HepG2 (cell line): ENCODE measurements at regions not wholly inside any gene's neighbourhood (a gene's known extent, or its start where the extent isn't known, plus 50 kb on each side); places are given as distances from the start of the nearest gene placed in this dataset.

Experiments
- ATAC-seq: fragments of 200-7000 bp; cut with Tn5 transposase; 3 replicates; pipeline ENCODE4 v1.9.1; 2020; ENCODE audit warnings: mild to moderate bottlenecking, moderate library complexity
- BruUV-seq: library from RNA; stranded (reverse); fragments of 400-500 nt; replicated peaks from 2 replicates; lab custom pipeline; 2021; lab: Mats Ljungman, UMichigan
- CTCF ChIA-PET: fragments of 300-600 bp; formaldehyde crosslinking; extraction: SDS; loops from one replicate; lab custom pipeline; 2021; ENCODE audit warnings: low total read pairs, inconsistent platforms, low intra/inter-chr PET ratio; lab: Yijun Ruan, JAX
- POLR2A ChIA-PET: fragments of 350-600 bp; sonication (Branson Sonifier 250); formaldehyde crosslinking; loops from one replicate; lab custom pipeline; 2020; ENCODE audit warnings: antibody characterized with exemption, inconsistent platforms; lab: Yijun Ruan, JAX
- DNase-seq: peaks from one replicate; pipeline ENCODE4 v3.0.0-alpha.2; 2015; ENCODE audit warnings: low spot score
- FAIRE-seq: peaks from 3 replicates; lab custom pipeline; 2011; peaks lifted over from hg19 to GRCh38; lab: Jason Lieb, UNC
- H2AFZ ChIP-seq: one replicate; pipeline ENCODE4 v1.6.1; 2011; ENCODE audit warnings: low read length, inconsistent platforms
- H3K27ac ChIP-seq: fragments of 300-600 bp; 3 replicates; pipeline ENCODE4 v1.8.0; 2011; ENCODE audit warnings: mixed run types, mild to moderate bottlenecking, mixed read lengths, low read length, inconsistent platforms; ENCODE audit not compliant: insufficient read depth; ENCODE audit errors: extremely low read length
- H3K27me3 ChIP-seq, 2 experiments: fragments of 200-600 bp in 1 of 2; 2 replicates in 1 of 2; 3 replicates in 1 of 2; pipeline versions ENCODE4 v1.6.0 to v1.8.0; 2011; ENCODE audit warnings: low read length in 2 of 2, mild to moderate bottlenecking in 2 of 2, moderate library complexity in 2 of 2, inconsistent platforms in 1 of 2; ENCODE audit not compliant: insufficient read depth in 2 of 2, control insufficient read depth in 1 of 2
- H3K36me3 ChIP-seq, 2 experiments: fragments of 200-600 bp in 1 of 2; replicated peaks in 1 of 2; 2 replicates in 1 of 2; 3 replicates in 1 of 2; pipeline versions ENCODE4 v1.5.1 to v1.8.0; 2011; ENCODE audit warnings: low read length in 2 of 2, inconsistent platforms in 1 of 2; ENCODE audit not compliant: insufficient read depth in 2 of 2, control insufficient read depth in 1 of 2
- H3K4me1 ChIP-seq: 2 replicates; pipeline ENCODE4 v1.5.1; 2012; ENCODE audit warnings: low read length, inconsistent platforms; ENCODE audit not compliant: insufficient read depth
- H3K4me2 ChIP-seq: 2 replicates; pipeline ENCODE4 v1.6.0; 2011; ENCODE audit warnings: low read depth, low read length, inconsistent platforms
- H3K4me3 ChIP-seq, 3 experiments: fragments of 200-600 bp in 1 of 3; sonication (generic), shearing (Covaris generic) in 1 of 3; replicated peaks in 1 of 3; 2 replicates each; pipeline ENCODE4 v1.5.1; 2011 to 2016; ENCODE audit warnings: low read length in 3 of 3, inconsistent platforms in 2 of 3, low read depth in 2 of 3, mild to moderate bottlenecking in 2 of 3, control low read depth in 1 of 3, mixed read lengths in 1 of 3; ENCODE audit not compliant: insufficient read depth in 1 of 3
- H3K79me2 ChIP-seq: one replicate; pipeline ENCODE4 v1.6.1; 2011; ENCODE audit warnings: low read length, inconsistent platforms; ENCODE audit not compliant: insufficient read depth
- H3K9ac ChIP-seq: 2 replicates; pipeline ENCODE4 v1.6.0; 2011; ENCODE audit warnings: mild to moderate bottlenecking, low read depth, low read length, inconsistent platforms; ENCODE audit not compliant: insufficient read depth
- H3K9me3 ChIP-seq: 2 replicates; pipeline ENCODE4 v1.5.1; 2012; ENCODE audit warnings: mild to moderate bottlenecking, low read length
- H4K20me1 ChIP-seq: 2 replicates; pipeline ENCODE4 v1.6.0; 2011; ENCODE audit warnings: inconsistent platforms, mild to moderate bottlenecking, low read length, moderate library complexity; ENCODE audit not compliant: insufficient read depth
- CBFB ChIP-seq: sonication (generic); formaldehyde crosslinking; IDR thresholded peaks from 2 replicates; pipeline ENCODE4 v1.4.0; 2020; ENCODE audit warnings: missing genetic modification reagents
- CBX5 ChIP-seq: sonication (generic); formaldehyde crosslinking; IDR thresholded peaks from 2 replicates; pipeline ENCODE4 v1.4.0; 2020; ENCODE audit warnings: missing genetic modification reagents, borderline replicate concordance
- GZF1 ChIP-seq: sonication (generic); formaldehyde crosslinking; IDR thresholded peaks from 2 replicates; pipeline ENCODE4 v1.5.1; 2020; ENCODE audit warnings: mild to moderate bottlenecking, missing genetic modification reagents
- HMG20B ChIP-seq: conservative IDR thresholded peaks from 2 replicates; pipeline ENCODE4 v1.6.1; 2016; ENCODE audit warnings: missing genetic modification reagents, missing compliant biosample characterization
- IRF2 ChIP-seq: IDR thresholded peaks from 2 replicates; pipeline ENCODE4 v1.6.1; 2018; ENCODE audit warnings: missing genetic modification reagents, missing compliant biosample characterization
- PHF21A ChIP-seq: sonication (generic); formaldehyde crosslinking; IDR thresholded peaks from 2 replicates; pipeline ENCODE4 v1.5.0; 2020; ENCODE audit warnings: mild to moderate bottlenecking, missing genetic modification reagents
- REL ChIP-seq: sonication (generic); formaldehyde crosslinking; conservative IDR thresholded peaks from 2 replicates; pipeline ENCODE4 v1.8.0; 2022; ENCODE audit warnings: mild to moderate bottlenecking, missing genetic modification reagents, moderate library complexity
- TSC22D2 ChIP-seq: sonication (generic); formaldehyde crosslinking; IDR thresholded peaks from 2 replicates; pipeline ENCODE4 v1.5.1; 2020; ENCODE audit warnings: missing genetic modification reagents, mild to moderate bottlenecking, borderline replicate concordance
- ZKSCAN1 ChIP-seq: fragments of 150-350 bp; IDR thresholded peaks from 2 replicates; pipeline ENCODE4 v1.6.1; 2014; ENCODE audit warnings: low read length
- ZNF232 ChIP-seq: sonication (generic); formaldehyde crosslinking; IDR thresholded peaks from 2 replicates; pipeline ENCODE4 v1.4.0; 2020; ENCODE audit warnings: missing genetic modification reagents, borderline replicate concordance
- ZNF329 ChIP-seq: sonication (generic); formaldehyde crosslinking; IDR thresholded peaks from 2 replicates; pipeline ENCODE4 v1.9.0; 2021; ENCODE audit warnings: low read depth, mild to moderate bottlenecking, missing genetic modification reagents
- ZNF383 ChIP-seq: sonication (generic); formaldehyde crosslinking; IDR thresholded peaks from 2 replicates; pipeline ENCODE4 v1.4.0; 2020; ENCODE audit warnings: missing genetic modification reagents, mild to moderate bottlenecking, borderline replicate concordance
- ZNF407 ChIP-seq: sonication (generic); formaldehyde crosslinking; IDR thresholded peaks from one replicate; pipeline ENCODE4 v1.5.1; 2020; ENCODE audit warnings: mild to moderate bottlenecking, missing genetic modification reagents; ENCODE audit errors: not compliant biosample characterization
- ZNF501 ChIP-seq: sonication (generic); formaldehyde crosslinking; IDR thresholded peaks from 2 replicates; pipeline ENCODE4 v1.5.1; 2020; ENCODE audit warnings: mild to moderate bottlenecking, moderate library complexity, missing genetic modification reagents
- ZNF589 ChIP-seq: sonication (generic); formaldehyde crosslinking; conservative IDR thresholded peaks from 2 replicates; pipeline ENCODE4 v1.8.0; 2022; ENCODE audit warnings: mild to moderate bottlenecking, moderate library complexity, missing genetic modification reagents
- ZNF773 ChIP-seq: sonication (generic); formaldehyde crosslinking; IDR thresholded peaks from 2 replicates; pipeline ENCODE4 v1.4.0; 2020; ENCODE audit warnings: missing genetic modification reagents, borderline replicate concordance
- ZNF879 ChIP-seq: sonication (generic); formaldehyde crosslinking; IDR thresholded peaks from 2 replicates; pipeline ENCODE4 v1.8.1; 2023; ENCODE audit warnings: missing genetic modification reagents
- WGBS: methylation state at CpG from one replicate; pipeline ENCODE4 v1.1.6; 2017; ENCODE audit warnings: low lambda C conversion rate; 5-methylcytosine and 5-hydroxymethylcytosine counted together
- in situ Hi-C: cut with HindIII; loops from 2 replicates; pipeline ENCODE4 v1.10.0; 2017; ENCODE audit warnings: low pct_unique_long_range_greater_than_20kb; ENCODE audit not compliant: extremely low pct_ligation_motif_present
- intact Hi-C: fragments of 100-400 bp; cut with micrococcal nuclease; formaldehyde crosslinking; loops from one replicate; pipeline ENCODE4 v1.10.0; 2022; ENCODE audit not compliant: unreplicated experiment

GRCh38 chr20:61139031-61139430, 113.0 kb upstream of the CDH4 start:
- BruUV-seq: no TSS peak
- Histone ChIP-seq H3K27ac (no peak overlapping the region), H3K79me2 (no peaks in the 10 kb centered on the region), H2AFZ (no peak overlapping the region), H3K9ac (no peak overlapping the region), H3K27me3 (peaks cover 3 to 27% of the 10 kb centered on the region in 2 experiments; a peak in 4 of 5 replicates), H3K36me3 (no peaks in the 10 kb centered on the region), H3K4me3 (no peak overlapping the region), H3K4me1 (no peaks in the 10 kb centered on the region), H3K9me3 (no peaks in the 10 kb centered on the region), H4K20me1 (no peaks in the 10 kb centered on the region), H3K4me2 (no peak overlapping the region)
- no peak for DNase-seq
- POLR2A ChIA-PET: no interaction called here
- intact Hi-C loops: no loop called here
- WGBS: 12% methylated on average over 4 of the region's 4 CpGs
- FAIRE-seq: no peak
- in situ Hi-C loops: no loop called here
- TF ChIP-seq ZNF232 (CRISPR knock-in tag) (no peak), ZNF329 (CRISPR knock-in tag) (no peak), GZF1 (no peak), TSC22D2 (CRISPR knock-in tag) (no peak), ZNF383 (no peak), HMG20B (no peak), ZNF879 (CRISPR knock-in tag) (no peak), CBFB (CRISPR knock-in tag) (no peak), ZNF589 (CRISPR knock-in tag) (no peak), ZNF773 (CRISPR knock-in tag) (no peak), CBX5 (CRISPR knock-in tag) (no peak), ZNF501 (no peak), ZNF407 (no peak), REL (CRISPR knock-in tag) (no peak), ZKSCAN1 (no peak), PHF21A (no peak), IRF2 (no peak)
- CTCF ChIA-PET: no interaction called here
- ATAC-seq: no peak
